OCI-LY7 (cell line): ENCODE measurements at regions not wholly inside any gene's neighbourhood (a gene's known extent, or its start where the extent isn't known, plus 50 kb on each side); places are given as distances from the start of the nearest gene placed in this dataset.

Experiments
- BruUV-seq: library from RNA; stranded (reverse); fragments of 400-500 nt; replicated peaks from 2 replicates; lab custom pipeline; 2021; lab: Mats Ljungman, UMichigan
- CTCF ChIA-PET: fragments of 300-600 bp; sonication (Branson Sonifier 250); formaldehyde crosslinking; loops from one replicate; lab custom pipeline; 2022; ENCODE audit warnings: antibody characterized with exemption; ENCODE audit not compliant: unreplicated experiment; lab: Charles Lee
- POLR2A ChIA-PET: fragments of 300-600 bp; sonication (Branson Sonifier 250); formaldehyde crosslinking; loops from one replicate; lab custom pipeline; 2022; ENCODE audit warnings: antibody characterized with exemption; lab: Charles Lee
- DNase-seq: peaks from one replicate; pipeline ENCODE4 v3.0.0-alpha.2; 2015; ENCODE audit warnings: low spot score
- H2AFZ ChIP-seq: fragments of 200-600 bp; sonication (generic), shearing (Covaris generic); 2 replicates; pipeline ENCODE4 v1.6.1; 2014; ENCODE audit warnings: mild to moderate bottlenecking, antibody characterized with exemption, low read length, moderate library complexity
- H3K27ac ChIP-seq: fragments of 200-600 bp; sonication (generic); 2 replicates; pipeline ENCODE4 v1.5.1; 2014; ENCODE audit warnings: mixed run types, low read depth, mild to moderate bottlenecking, moderate library complexity, low read length, inconsistent platforms; ENCODE audit not compliant: poor library complexity, severe bottlenecking
- H3K36me3 ChIP-seq: fragments of 200-600 bp; sonication (generic); 2 replicates; pipeline ENCODE4 v1.6.1; 2014; ENCODE audit warnings: mild to moderate bottlenecking, antibody characterized with exemption, low read length, moderate library complexity, mixed read lengths; ENCODE audit not compliant: insufficient read depth
- H3K4me1 ChIP-seq: fragments of 200-600 bp; sonication (generic); 2 replicates; pipeline ENCODE4 v1.5.1; 2014; ENCODE audit warnings: mild to moderate bottlenecking, low read length; ENCODE audit not compliant: insufficient read depth, poor library complexity, severe bottlenecking
- H3K4me2 ChIP-seq: fragments of 200-600 bp; sonication (generic); 2 replicates; pipeline ENCODE4 v1.6.1; 2014; ENCODE audit warnings: mild to moderate bottlenecking, low read length
- H3K4me3 ChIP-seq: fragments of 200-600 bp; sonication (generic); 2 replicates; pipeline ENCODE4 v1.5.1; 2014; ENCODE audit warnings: mild to moderate bottlenecking, low read depth, low read length; ENCODE audit not compliant: poor library complexity, severe bottlenecking
- H3K79me2 ChIP-seq: fragments of 200-600 bp; sonication (generic); 2 replicates; pipeline ENCODE4 v1.6.1; 2016; ENCODE audit warnings: low read depth, mild to moderate bottlenecking, low read length, moderate library complexity, mixed read lengths; ENCODE audit not compliant: insufficient read depth
- H3K9me2 ChIP-seq: fragments of 200-600 bp; sonication (generic); 2 replicates; pipeline ENCODE4 v1.6.1; 2016; ENCODE audit warnings: mild to moderate bottlenecking, low read length, mixed read lengths; ENCODE audit not compliant: insufficient read depth
- H3K9me3 ChIP-seq: fragments of 200-600 bp; sonication (generic); 2 replicates; pipeline ENCODE4 v1.6.1; 2014; ENCODE audit warnings: mild to moderate bottlenecking, mixed run types, low read length, mixed read lengths
- H4K20me1 ChIP-seq: fragments of 200-600 bp; sonication (generic); 2 replicates; pipeline ENCODE4 v1.6.1; 2014; ENCODE audit warnings: mild to moderate bottlenecking, antibody characterized with exemption, low read length, moderate library complexity, mixed read lengths; ENCODE audit not compliant: insufficient read depth
- CTCF ChIP-seq: fragments of 200-600 bp; sonication (generic); conservative IDR thresholded peaks from 2 replicates; pipeline ENCODE4 v1.5.1; 2014; ENCODE audit warnings: mild to moderate bottlenecking, antibody characterized with exemption, low read length, moderate library complexity, mixed read lengths
- EZH2phosphoT487 ChIP-seq: fragments of 200-600 bp; sonication (generic); IDR thresholded peaks from 2 replicates; pipeline ENCODE4 v1.6.1; 2018; ENCODE audit warnings: low read depth, borderline replicate concordance, mild to moderate bottlenecking, mixed run types, antibody characterized with exemption, low read length, moderate library complexity, mixed read lengths
- intact Hi-C: fragments of 100-400 bp; cut with micrococcal nuclease; formaldehyde crosslinking; loops from one replicate; pipeline ENCODE4 v1.10.0; 2022; ENCODE audit not compliant: unreplicated experiment

GRCh38 chr15:93861956-93862741, 369.2 kb upstream of the MCTP2 start:
- no peak overlapping the region for H3K4me2 ChIP-seq
- no peak overlapping the region for H3K27ac ChIP-seq
- no peaks in the 10 kb centered on the region for H4K20me1 ChIP-seq
- no peak for DNase-seq
- BruUV-seq: no TSS peak
- no peaks in the 10 kb centered on the region for H3K9me2 ChIP-seq
- POLR2A ChIA-PET: no interaction called here
- H2AFZ ChIP-seq: no peak overlapping the region
- H3K9me3 ChIP-seq: no peaks in the 10 kb centered on the region
- CTCF ChIA-PET: no interaction called here
- no peaks in the 10 kb centered on the region for H3K4me1 ChIP-seq
- H3K36me3 ChIP-seq: no peaks in the 10 kb centered on the region
- TF ChIP-seq EZH2phosphoT487: no peak
- no peak for TF ChIP-seq CTCF
- no peaks in the 10 kb centered on the region for H3K79me2 ChIP-seq
- intact Hi-C loops: no loop called here
- no peak overlapping the region for H3K4me3 ChIP-seq

GRCh38 chr15:93861413-93861812, 369.9 kb upstream of the MCTP2 start:
- Histone ChIP-seq H3K9me2 (no peaks in the 10 kb centered on the region), H4K20me1 (no peaks in the 10 kb centered on the region), H3K79me2 (no peaks in the 10 kb centered on the region), H3K36me3 (no peaks in the 10 kb centered on the region), H3K4me3 (no peak overlapping the region), H2AFZ (no peak overlapping the region), H3K27ac (no peak overlapping the region), H3K4me2 (no peak overlapping the region), H3K9me3 (no peaks in the 10 kb centered on the region), H3K4me1 (no peaks in the 10 kb centered on the region)
- no TSS peak for BruUV-seq
- POLR2A ChIA-PET: no interaction called here
- TF ChIP-seq CTCF (no peak), EZH2phosphoT487 (no peak)
- CTCF ChIA-PET: no interaction called here
- intact Hi-C loops: no loop called here
- DNase-seq: no peak

- POLR2A ChIA-PET: no interaction called here
These were observed 370.7 kb upstream of the MCTP2 start for GRCh38 chr15:93860701-93861100.

More at GRCh38 chr15:93860701-93861100, 370.7 kb upstream of the MCTP2 start:
- H3K4me1 ChIP-seq: no peaks in the 10 kb centered on the region
- H3K27ac ChIP-seq: no peak overlapping the region
- no peaks in the 10 kb centered on the region for H3K79me2 ChIP-seq
- no peaks in the 10 kb centered on the region for H3K36me3 ChIP-seq
- CTCF ChIA-PET: no interaction called here
- DNase-seq: no peak
- no peaks in the 10 kb centered on the region for H4K20me1 ChIP-seq
- intact Hi-C loops: no loop called here
- H3K4me2 ChIP-seq: no peak overlapping the region
- H2AFZ ChIP-seq: no peak overlapping the region
- no peaks in the 10 kb centered on the region for H3K9me3 ChIP-seq
- BruUV-seq: no TSS peak
- no peaks in the 10 kb centered on the region for H3K9me2 ChIP-seq
- TF ChIP-seq EZH2phosphoT487 (no peak), CTCF (no peak)
- no peak overlapping the region for H3K4me3 ChIP-seq
